H9 (cell line): ENCODE measurements at regions not wholly inside any gene's neighbourhood (a gene's known extent, or its start where the extent isn't known, plus 50 kb on each side); places are given as distances from the start of the nearest gene placed in this dataset.
A peak's percentile ranks its signal among the peaks of the same experiment; 100 is the strongest.

Experiments used
- DNase-seq: peaks from one replicate; pipeline ENCODE4 v3.0.0-alpha.2; 2017
- H2AFZ ChIP-seq: one replicate; pipeline ENCODE4 v1.6.1; 2013; ENCODE audit warnings: mild to moderate bottlenecking, low read length, control low read depth, moderate library complexity
- H2AK5ac ChIP-seq: 2 replicates; pipeline ENCODE4 v1.6.1; 2013; ENCODE audit warnings: low read length, control low read depth, mixed read lengths; ENCODE audit not compliant: insufficient read length
- H2BK120ac ChIP-seq: one replicate; pipeline ENCODE4 v1.6.1; 2013; ENCODE audit warnings: low read depth, mild to moderate bottlenecking, low read length, control low read depth, inconsistent platforms; ENCODE audit not compliant: poor library complexity, severe bottlenecking
- H2BK12ac ChIP-seq: 2 replicates; pipeline ENCODE4 v1.6.1; 2013; ENCODE audit warnings: low read length, control low read depth, mixed read lengths, low read depth; ENCODE audit not compliant: insufficient read length
- H2BK15ac ChIP-seq: 2 replicates; pipeline ENCODE4 v1.6.1; 2013; ENCODE audit warnings: low read depth, low read length, control low read depth
- H2BK20ac ChIP-seq: one replicate; pipeline ENCODE4 v1.6.1; 2013; ENCODE audit warnings: low read depth, mild to moderate bottlenecking, low read length, control low read depth, inconsistent platforms; ENCODE audit not compliant: poor library complexity, severe bottlenecking
- H2BK5ac ChIP-seq: 2 replicates; pipeline ENCODE4 v1.6.1; 2013; ENCODE audit warnings: low read length, control low read depth, mixed read lengths; ENCODE audit not compliant: insufficient read length
- H3K14ac ChIP-seq: 2 replicates; pipeline ENCODE4 v1.6.1; 2013; ENCODE audit warnings: low read length, control low read depth; ENCODE audit not compliant: insufficient read depth
- H3K18ac ChIP-seq: 2 replicates; pipeline ENCODE4 v1.6.1; 2013; ENCODE audit warnings: low read depth, mild to moderate bottlenecking, mixed read lengths, low read length, control low read depth; ENCODE audit not compliant: insufficient read length
- H3K23ac ChIP-seq: 2 replicates; pipeline ENCODE4 v1.6.1; 2013; ENCODE audit warnings: low read length, control low read depth, mixed read lengths, low read depth; ENCODE audit not compliant: insufficient read length
- H3K23me2 ChIP-seq: 2 replicates; pipeline ENCODE4 v1.6.1; 2013; ENCODE audit warnings: low read depth, mild to moderate bottlenecking, mixed read lengths, low read length, control low read depth; ENCODE audit not compliant: insufficient read length, poor library complexity, severe bottlenecking
- H3K27ac ChIP-seq: 2 replicates; pipeline ENCODE4 v1.5.1; 2013; ENCODE audit warnings: low read length, control low read depth, mixed read lengths, low read depth; ENCODE audit not compliant: insufficient read length
- H3K27me3 ChIP-seq: 2 replicates; pipeline ENCODE4 v1.6.1; 2013; ENCODE audit warnings: low read length, control low read depth, inconsistent platforms; ENCODE audit not compliant: insufficient read depth
- H3K4ac ChIP-seq: 2 replicates; pipeline ENCODE4 v1.6.1; 2013; ENCODE audit warnings: low read depth, mild to moderate bottlenecking, control low read depth, inconsistent platforms, low read length, moderate library complexity
- H3K4me1 ChIP-seq: 2 replicates; pipeline ENCODE4 v1.6.1; 2013; ENCODE audit warnings: low read length, control low read depth, inconsistent platforms; ENCODE audit not compliant: insufficient read depth
- H3K4me2 ChIP-seq: 2 replicates; pipeline ENCODE4 v1.6.1; 2013; ENCODE audit warnings: low read length, control low read depth, mixed read lengths; ENCODE audit not compliant: insufficient read length, insufficient read depth
- H3K56ac ChIP-seq: 2 replicates; pipeline ENCODE4 v1.6.1; 2013; ENCODE audit warnings: low read depth, mild to moderate bottlenecking, mixed read lengths, low read length, control low read depth; ENCODE audit not compliant: insufficient read length
- H3K79me1 ChIP-seq: 2 replicates; pipeline ENCODE4 v1.6.1; 2013; ENCODE audit warnings: low read depth, mild to moderate bottlenecking, moderate library complexity, low read length, control low read depth, inconsistent platforms; ENCODE audit not compliant: insufficient read depth, poor library complexity, severe bottlenecking
- H3K79me2 ChIP-seq: 2 replicates; pipeline ENCODE4 v1.6.1; 2013; ENCODE audit warnings: low read length, control low read depth, inconsistent platforms; ENCODE audit not compliant: insufficient read depth
- H3K9ac ChIP-seq: 2 replicates; pipeline ENCODE4 v1.6.1; 2013; ENCODE audit warnings: low read length, control low read depth, mixed read lengths; ENCODE audit not compliant: insufficient read length; ENCODE audit errors: extremely low read depth
- H3K9me3 ChIP-seq: one replicate; pipeline ENCODE4 v1.6.1; 2013; ENCODE audit warnings: low read depth, low read length, inconsistent platforms; ENCODE audit not compliant: control insufficient read depth
- H3T11ph ChIP-seq: one replicate; pipeline ENCODE4 v1.6.1; 2013; ENCODE audit warnings: mild to moderate bottlenecking, low read length, control low read depth, inconsistent platforms
- H4K20me1 ChIP-seq: one replicate; pipeline ENCODE4 v1.6.1; 2013; ENCODE audit not compliant: control insufficient read depth, insufficient read length, insufficient read depth
- H4K5ac ChIP-seq: 2 replicates; pipeline ENCODE4 v1.6.1; 2013; ENCODE audit warnings: low read depth, mild to moderate bottlenecking, mixed read lengths, low read length, control low read depth; ENCODE audit not compliant: insufficient read length
- H4K8ac ChIP-seq: replicated peaks from 2 replicates; pipeline ENCODE4 v1.6.1; 2013; ENCODE audit warnings: low read length, control low read depth, mixed read lengths, low read depth; ENCODE audit not compliant: insufficient read length
- H4K91ac ChIP-seq: 2 replicates; pipeline ENCODE4 v1.6.1; 2013; ENCODE audit warnings: low read depth, mild to moderate bottlenecking, moderate library complexity, mixed read lengths, low read length, control low read depth; ENCODE audit not compliant: insufficient read length
- H3K27ac Mint-ChIP-seq, 3 experiments: 2 replicates in 2 of 3; 3 replicates in 1 of 3; pipeline ENCODE4 v1.8.0; 2020 to 2021; ENCODE audit warnings: mixed read lengths in 3 of 3, mild to moderate bottlenecking in 1 of 3, moderate library complexity in 1 of 3
- H3K27me3 Mint-ChIP-seq: 2 replicates; pipeline ENCODE4 v1.8.0; 2021; ENCODE audit warnings: low read depth, mild to moderate bottlenecking, moderate library complexity, mixed read lengths
- H3K36me3 Mint-ChIP-seq, 3 experiments: 2 replicates in 2 of 3; 3 replicates in 1 of 3; pipeline ENCODE4 v1.8.0; 2020 to 2021; ENCODE audit warnings: low read depth in 3 of 3, mixed read lengths in 3 of 3; ENCODE audit not compliant: insufficient read depth in 1 of 3
- H3K4me1 Mint-ChIP-seq, 2 experiments: 2 replicates each; pipeline ENCODE4 v1.8.0; 2020; ENCODE audit warnings: mixed read lengths in 2 of 2
- H3K4me3 Mint-ChIP-seq, 2 experiments: 2 replicates in 1 of 2; 3 replicates in 1 of 2; pipeline ENCODE4 v1.8.0; 2020 to 2021; ENCODE audit warnings: mild to moderate bottlenecking in 2 of 2, mixed read lengths in 2 of 2, moderate library complexity in 1 of 2
- H3K9me3 Mint-ChIP-seq, 2 experiments: 2 replicates in 1 of 2; 3 replicates in 1 of 2; pipeline ENCODE4 v1.8.0; 2020; ENCODE audit warnings: mild to moderate bottlenecking in 2 of 2, mixed read lengths in 2 of 2, moderate library complexity in 1 of 2
- CTCF ChIP-seq: fragments of 200-600 bp; sonication (generic); conservative IDR thresholded peaks from 3 replicates; pipeline ENCODE4 v1.8.0; 2021; ENCODE audit warnings: antibody characterized with exemption, mild to moderate bottlenecking
- WGBS: extraction: QIAGEN DNeasy Blood & Tissue Kit; methylation state at CpG from one replicate; pipeline ENCODE4 v1.1.7; 2013; ENCODE audit warnings: missing lambda C conversion rate, low lambda C conversion rate, mixed read lengths; ENCODE audit not compliant: insufficient read length; ENCODE audit errors: extremely low coverage; 5-methylcytosine and 5-hydroxymethylcytosine counted together

GRCh38 chr22:25508161-25508560 lies 56.3 kb upstream of the GRK3 start:
- Histone ChIP-seq H3K18ac (no peak overlapping the region), H3K4ac (no peak overlapping the region), H3K27me3 (no peaks in the 10 kb centered on the region), H4K91ac (no peak overlapping the region), H2AFZ (no peak overlapping the region), H3K14ac (no peak overlapping the region), H3K23me2 (no peaks in the 10 kb centered on the region), H3K9ac (no peak overlapping the region), H2AK5ac (no peak overlapping the region), H2BK20ac (no peak overlapping the region), H4K5ac (no peak overlapping the region), H3K9me3 (no peaks in the 10 kb centered on the region), H2BK5ac (no peak overlapping the region), H3T11ph (no peak overlapping the region), H3K27ac (no peak overlapping the region), H2BK12ac (no peak overlapping the region), H2BK120ac (no peak overlapping the region), H3K4me1 (peaks cover 3% of the 10 kb centered on the region; the same call in 1 of the 2 replicates), H3K79me2 (no peaks in the 10 kb centered on the region), H3K23ac (no peak overlapping the region), H4K8ac (no peak overlapping the region), H2BK15ac (no peak overlapping the region), H4K20me1 (no peaks in the 10 kb centered on the region), H3K56ac (no peak overlapping the region), H3K4me2 (no peak overlapping the region), H3K79me1 (no peaks in the 10 kb centered on the region)
- Mint-ChIP-seq H3K27me3 (no peaks in the 10 kb centered on the region), H3K9me3 (no peaks in the 10 kb centered on the region), H3K4me3 (no peak overlapping the region), H3K36me3 (peaks cover 3 to 5% (median 3%) of the 10 kb centered on the region in 3 experiments; a peak in 5 of 7 replicates), H3K4me1 (peaks cover 16 to 20% of the 10 kb centered on the region in 2 experiments), H3K27ac (peak overlapping the region in 1 of 3 experiments; percentile 39; a peak in 2 of 7 replicates)
- TF ChIP-seq CTCF: no peak
- WGBS: no CpG with 5 or more reads among the region's 3 CpGs
- peak; percentile 38 for DNase-seq
